ENCODE measurements at regions not wholly inside any gene's neighbourhood (a gene's known extent, or its start where the extent isn't known, plus 50 kb on each side); places are given as distances from the start of the nearest gene placed in this dataset.

GRCh38 chr6:21402368-21402767 lies 191.2 kb upstream of the SOX4 start:
- no peak for DNase-seq
- Mint-ChIP-seq H3K4me1 (peaks cover 0 to 7% of the 10 kb centered on the region in 2 donors), H3K27me3 (peaks cover 0 to 4% of the 10 kb centered on the region in 2 donors), H3K36me3 (no peaks in the 10 kb centered on the region), H3K4me3 (no peak overlapping the region), H3K27ac (no peak overlapping the region), H3K9me3 (peaks cover 0 to 2% of the 10 kb centered on the region in 2 donors)
- peak in 1 of 2 donors; percentile 45 for ATAC-seq (replicated peaks)

GRCh38 chr6:21404577-21404976 lies 189.0 kb upstream of the SOX4 start:
- DNase-seq (no peak), ATAC-seq (replicated peaks) (peak; percentile 84 to 86)
- Mint-ChIP-seq H3K27ac (no peak overlapping the region), H3K27me3 (no peaks in the 10 kb centered on the region), H3K36me3 (peaks cover 0 to 2% of the 10 kb centered on the region in 2 donors), H3K9me3 (peaks cover 4% of the 10 kb centered on the region in 2 donors), H3K4me3 (no peak overlapping the region), H3K4me1 (peaks cover 0 to 7% of the 10 kb centered on the region in 2 donors)

- H3K27me3 Mint-ChIP-seq = no peaks in the 10 kb centered on the region
- DNase-seq = no peak
- H3K36me3 Mint-ChIP-seq = peaks cover 0 to 2% of the 10 kb centered on the region in 2 donors
- peaks cover 4 to 9% of the 10 kb centered on the region in 2 donors for H3K9me3 Mint-ChIP-seq
- no peak overlapping the region for H3K4me3 Mint-ChIP-seq
- peaks cover 0 to 7% of the 10 kb centered on the region in 2 donors for H3K4me1 Mint-ChIP-seq
- no peak overlapping the region for H3K27ac Mint-ChIP-seq
- no peak for ATAC-seq (replicated peaks)
Measured at GRCh38 chr6:21406316-21406715, 187.2 kb upstream of the SOX4 start.

- no peak for ATAC-seq (replicated peaks)
- Mint-ChIP-seq H3K4me1 (peaks cover 0 to 3% of the 10 kb centered on the region in 2 donors), H3K36me3 (peaks cover 0 to 2% of the 10 kb centered on the region in 2 donors), H3K4me3 (no peak overlapping the region), H3K9me3 (peaks cover 4 to 9% of the 10 kb centered on the region in 2 donors), H3K27ac (no peak overlapping the region), H3K27me3 (peaks cover 0 to 4% of the 10 kb centered on the region in 2 donors)
- DNase-seq = no peak
Measured at GRCh38 chr6:21409231-21409630, 184.3 kb upstream of the SOX4 start.

- no peaks in the 10 kb centered on the region for H3K36me3 Mint-ChIP-seq
- no peak overlapping the region for H3K4me3 Mint-ChIP-seq
- no peak for DNase-seq
- peaks cover 0 to 7% of the 10 kb centered on the region in 2 donors for H3K9me3 Mint-ChIP-seq
- no peak overlapping the region for H3K27ac Mint-ChIP-seq
- H3K27me3 Mint-ChIP-seq = peaks cover 3 to 6% of the 10 kb centered on the region in 2 donors
- ATAC-seq (replicated peaks) = no peak
- no peaks in the 10 kb centered on the region for H3K4me1 Mint-ChIP-seq
Measured at GRCh38 chr6:21413428-21413827, 180.1 kb upstream of the SOX4 start.

- Mint-ChIP-seq H3K9me3 (peaks cover 0 to 7% of the 10 kb centered on the region in 2 donors), H3K27me3 (peaks cover 3 to 6% of the 10 kb centered on the region in 2 donors), H3K4me3 (no peak overlapping the region), H3K27ac (no peak overlapping the region), H3K36me3 (no peaks in the 10 kb centered on the region), H3K4me1 (no peaks in the 10 kb centered on the region)
- ATAC-seq (replicated peaks) (no peak), DNase-seq (no peak)
Measured at GRCh38 chr6:21414065-21414464, 179.5 kb upstream of the SOX4 start.

- ATAC-seq (replicated peaks) (no peak), DNase-seq (no peak)
- Mint-ChIP-seq H3K4me3 (no peak overlapping the region), H3K36me3 (no peaks in the 10 kb centered on the region), H3K27ac (no peak overlapping the region), H3K4me1 (no peaks in the 10 kb centered on the region), H3K9me3 (peaks cover 0 to 3% of the 10 kb centered on the region in 2 donors), H3K27me3 (peaks cover 6 to 8% of the 10 kb centered on the region in 2 donors)
Measured at GRCh38 chr6:21420146-21420878, 173.2 kb upstream of the SOX4 start.

GRCh38 chr6:21420926-21421325 lies 172.6 kb upstream of the SOX4 start:
- ATAC-seq (replicated peaks) = no peak
- peaks cover 6 to 8% of the 10 kb centered on the region in 2 donors for H3K27me3 Mint-ChIP-seq
- no peaks in the 10 kb centered on the region for H3K4me1 Mint-ChIP-seq
- no peak overlapping the region for H3K4me3 Mint-ChIP-seq
- peaks cover 0 to 3% of the 10 kb centered on the region in 2 donors for H3K9me3 Mint-ChIP-seq
- no peak for DNase-seq
- no peaks in the 10 kb centered on the region for H3K36me3 Mint-ChIP-seq
- no peak overlapping the region for H3K27ac Mint-ChIP-seq

- H3K27ac Mint-ChIP-seq = no peak overlapping the region
Measured at GRCh38 chr6:21423106-21423854, 170.3 kb upstream of the SOX4 start.

GRCh38 chr6:21426841-21427490 lies 166.6 kb upstream of the SOX4 start:
- DNase-seq = no peak
- Mint-ChIP-seq H3K9me3 (peaks cover 2 to 3% of the 10 kb centered on the region in 2 donors), H3K4me1 (no peaks in the 10 kb centered on the region), H3K36me3 (no peaks in the 10 kb centered on the region), H3K4me3 (no peak overlapping the region), H3K27me3 (peaks cover 4 to 6% of the 10 kb centered on the region in 2 donors), H3K27ac (no peak overlapping the region)
- ATAC-seq (replicated peaks) = no peak

More at GRCh38 chr6:21423106-21423854, 170.3 kb upstream of the SOX4 start:
- H3K27me3 Mint-ChIP-seq = peaks cover 4 to 6% of the 10 kb centered on the region in 2 donors
- no peaks in the 10 kb centered on the region for H3K4me1 Mint-ChIP-seq
- H3K9me3 Mint-ChIP-seq = peaks cover 2 to 3% of the 10 kb centered on the region in 2 donors
- H3K36me3 Mint-ChIP-seq = no peaks in the 10 kb centered on the region
- no peak overlapping the region for H3K4me3 Mint-ChIP-seq
- DNase-seq (no peak), ATAC-seq (replicated peaks) (no peak)

- H3K27ac Mint-ChIP-seq = no peak overlapping the region
- no peaks in the 10 kb centered on the region for H3K4me1 Mint-ChIP-seq
- no peak for ATAC-seq (replicated peaks)
- H3K4me3 Mint-ChIP-seq = no peak overlapping the region
- DNase-seq = no peak
- H3K9me3 Mint-ChIP-seq = peaks cover 2 to 3% of the 10 kb centered on the region in 2 donors
- no peaks in the 10 kb centered on the region for H3K36me3 Mint-ChIP-seq
- H3K27me3 Mint-ChIP-seq = peaks cover 2 to 8% of the 10 kb centered on the region in 2 donors
Measured at GRCh38 chr6:21429291-21429690, 164.3 kb upstream of the SOX4 start.

- H3K27me3 Mint-ChIP-seq = peaks cover 0 to 4% of the 10 kb centered on the region in 2 donors
- no peaks in the 10 kb centered on the region for H3K36me3 Mint-ChIP-seq
- DNase-seq = no peak
- H3K4me3 Mint-ChIP-seq = no peak overlapping the region
- no peak overlapping the region for H3K27ac Mint-ChIP-seq
- no peaks in the 10 kb centered on the region for H3K4me1 Mint-ChIP-seq
- no peaks in the 10 kb centered on the region for H3K9me3 Mint-ChIP-seq
- ATAC-seq (replicated peaks) = no peak
Measured at GRCh38 chr6:21431526-21431925, 162.0 kb upstream of the SOX4 start.

- Mint-ChIP-seq H3K27ac (no peak overlapping the region), H3K36me3 (no peaks in the 10 kb centered on the region), H3K27me3 (peaks cover 0 to 4% of the 10 kb centered on the region in 2 donors), H3K9me3 (no peaks in the 10 kb centered on the region), H3K4me1 (peaks cover 6 to 13% of the 10 kb centered on the region in 2 donors), H3K4me3 (no peak overlapping the region)
- DNase-seq (no peak), ATAC-seq (replicated peaks) (no peak)
Measured at GRCh38 chr6:21436625-21437024, 156.9 kb upstream of the SOX4 start.

- no peak overlapping the region for H3K27ac Mint-ChIP-seq
Measured at GRCh38 chr6:21437581-21437980, 156.0 kb upstream of the SOX4 start.

More at GRCh38 chr6:21437581-21437980, 156.0 kb upstream of the SOX4 start:
- Mint-ChIP-seq H3K4me3 (peak overlapping the region in 1 of 2 donors; percentile 50), H3K9me3 (no peaks in the 10 kb centered on the region), H3K36me3 (no peaks in the 10 kb centered on the region), H3K27me3 (no peaks in the 10 kb centered on the region), H3K4me1 (peaks cover 6 to 13% of the 10 kb centered on the region in 2 donors)
- no peak for ATAC-seq (replicated peaks)
- no peak for DNase-seq
